Activated naive CD4-positive, alpha-beta T cell treated with anti-CD3 and anti-CD28 coated beads, Interleukin-2, amount 50 U/mL, for 24 hours (primary cell): ENCODE measurements at regions not wholly inside any gene's neighbourhood (a gene's known extent, or its start where the extent isn't known, plus 50 kb on each side); places are given as distances from the start of the nearest gene placed in this dataset.
"Not testable (repeated sequence)": the region's sequence is repeated elsewhere in the genome, so short reads cannot be mapped to it uniquely, and the experiment has no call there.

ENCODE experiments used
- H3K27ac Mint-ChIP-seq: one replicate; pipeline ENCODE4 v1.8.0; 2021; ENCODE audit warnings: mild to moderate bottlenecking, mixed read lengths
- H3K27me3 Mint-ChIP-seq: one replicate; pipeline ENCODE4 v1.8.0; 2021; ENCODE audit warnings: mixed read lengths
- H3K36me3 Mint-ChIP-seq: one replicate; pipeline ENCODE4 v1.8.0; 2021; ENCODE audit warnings: mixed read lengths
- H3K4me1 Mint-ChIP-seq: one replicate; pipeline ENCODE4 v1.8.0; 2021; ENCODE audit warnings: mixed read lengths
- H3K4me3 Mint-ChIP-seq: one replicate; pipeline ENCODE4 v1.8.0; 2021; ENCODE audit warnings: mild to moderate bottlenecking, mixed read lengths
- H3K9me3 Mint-ChIP-seq: one replicate; pipeline ENCODE4 v1.8.0; 2021; ENCODE audit warnings: mixed read lengths

GRCh38 chr15:79144290-79144689, 53.7 kb upstream of the RASGRF1 start:
- H3K27ac Mint-ChIP-seq, H3K4me3 Mint-ChIP-seq, H3K36me3 Mint-ChIP-seq, H3K4me1 Mint-ChIP-seq: not testable (repeated sequence)
- peaks cover 30% of the 10 kb centered on the region for H3K27me3 Mint-ChIP-seq
- H3K9me3 Mint-ChIP-seq: peaks cover 23% of the 10 kb centered on the region

GRCh38 chr15:79140846-79141570, 50.4 kb upstream of the RASGRF1 start:
- no peak overlapping the region for H3K27ac Mint-ChIP-seq
- peaks cover 32% of the 10 kb centered on the region for H3K27me3 Mint-ChIP-seq
- no peaks in the 10 kb centered on the region for H3K4me1 Mint-ChIP-seq
- H3K36me3 Mint-ChIP-seq: no peaks in the 10 kb centered on the region
- H3K4me3 Mint-ChIP-seq: no peak overlapping the region
- peaks cover 10% of the 10 kb centered on the region for H3K9me3 Mint-ChIP-seq
